HG03139 (cell line): ENCODE measurements at regions not wholly inside any gene's neighbourhood (a gene's known extent, or its start where the extent isn't known, plus 50 kb on each side); places are given as distances from the start of the nearest gene placed in this dataset.

Experiments
- ATAC-seq: cut with Tn5 transposase; IDR thresholded peaks from one replicate; pipeline ENCODE4 v1.9.1; 2021; ENCODE audit not compliant: unreplicated experiment

GRCh38 chr14:98606041-98606640 lies 665.9 kb downstream of the BCL11B start:
- no peak for ATAC-seq

- no peak for ATAC-seq
Measured at GRCh38 chr14:98606816-98607215, 665.2 kb downstream of the BCL11B start.

GRCh38 chr14:98607341-98607910 lies 664.6 kb downstream of the BCL11B start:
- no peak for ATAC-seq

- no peak for ATAC-seq
Measured at GRCh38 chr14:98608071-98609060, 663.6 kb downstream of the BCL11B start.

GRCh38 chr14:98612434-98613200 lies 659.4 kb downstream of the BCL11B start:
- ATAC-seq, result no peak

- no peak for ATAC-seq
Measured at GRCh38 chr14:98614741-98615140, 657.3 kb downstream of the BCL11B start.

GRCh38 chr14:98622208-98623051 lies 649.6 kb downstream of the BCL11B start:
- ATAC-seq, result no peak

- ATAC-seq, result no peak
Measured at GRCh38 chr14:98623788-98624415, 648.1 kb downstream of the BCL11B start.

GRCh38 chr14:98633380-98633779 lies 638.6 kb downstream of the BCL11B start:
- no peak for ATAC-seq

- ATAC-seq, result no peak
Measured at GRCh38 chr14:98634043-98634820, 637.8 kb downstream of the BCL11B start.

- ATAC-seq, result no peak
Measured at GRCh38 chr14:98638366-98638765, 633.6 kb downstream of the BCL11B start.

GRCh38 chr14:98647754-98648153 lies 624.2 kb downstream of the BCL11B start:
- no peak for ATAC-seq

- no peak for ATAC-seq
Measured at GRCh38 chr14:98651037-98651436, 621.0 kb downstream of the BCL11B start.

GRCh38 chr14:98665007-98665406 lies 607.0 kb downstream of the BCL11B start:
- ATAC-seq, result no peak

GRCh38 chr14:98666545-98666944 lies 605.5 kb downstream of the BCL11B start:
- ATAC-seq, result no peak

- ATAC-seq, result no peak
Measured at GRCh38 chr14:98682033-98682432, 590.0 kb downstream of the BCL11B start.

- ATAC-seq, result no peak
Measured at GRCh38 chr14:98682726-98683125, 589.3 kb downstream of the BCL11B start.

- ATAC-seq, result no peak
Measured at GRCh38 chr14:98684468-98684867, 587.5 kb downstream of the BCL11B start.

- ATAC-seq, result no peak
Measured at GRCh38 chr14:98685725-98686124, 586.3 kb downstream of the BCL11B start.
